ENCODE measurements at regions not wholly inside any gene's neighbourhood (a gene's known extent, or its start where the extent isn't known, plus 50 kb on each side); places are given as distances from the start of the nearest gene placed in this dataset.

- no peak for TF ChIP-seq CTCF (IDR thresholded peaks at IDR 0.05; ENCODE audit: control insufficient read depth, insufficient read depth, low read depth, low read length, missing control alignments)
- DNase-seq (ENCODE audit: low read depth): no peak
- no peak overlapping the region for H3K4me3 ChIP-seq (ENCODE audit: control insufficient read depth, low read depth, low read length)
Observed at GRCh38 chr13:72657379-72657778, 70.0 kb downstream of the MZT1 start.

- TF ChIP-seq CTCF (IDR thresholded peaks at IDR 0.05; ENCODE audit: control insufficient read depth, insufficient read depth, low read depth, low read length, missing control alignments): no peak
- H3K4me3 ChIP-seq (ENCODE audit: control insufficient read depth, low read depth, low read length): no peak overlapping the region
- DNase-seq (ENCODE audit: low read depth): no peak
Observed at GRCh38 chr13:72656357-72656756, 71.1 kb downstream of the MZT1 start.

- H3K4me3 ChIP-seq (ENCODE audit: control insufficient read depth, low read depth, low read length): no peak overlapping the region
- DNase-seq (ENCODE audit: low read depth): no peak
- no peak for TF ChIP-seq CTCF (IDR thresholded peaks at IDR 0.05; ENCODE audit: control insufficient read depth, insufficient read depth, low read depth, low read length, missing control alignments)
Observed at GRCh38 chr13:72653506-72653905, 73.9 kb downstream of the MZT1 start.

GRCh38 chr13:72652681-72653080 lies 74.7 kb downstream of the MZT1 start:
- DNase-seq (ENCODE audit: low read depth): no peak
- no peak for TF ChIP-seq CTCF (IDR thresholded peaks at IDR 0.05; ENCODE audit: control insufficient read depth, insufficient read depth, low read depth, low read length, missing control alignments)
- no peak overlapping the region for H3K4me3 ChIP-seq (ENCODE audit: control insufficient read depth, low read depth, low read length)

GRCh38 chr13:72651144-72651543 lies 76.3 kb downstream of the MZT1 start:
- H3K4me3 ChIP-seq (ENCODE audit: control insufficient read depth, low read depth, low read length): no peak overlapping the region
- TF ChIP-seq CTCF (IDR thresholded peaks at IDR 0.05; ENCODE audit: control insufficient read depth, insufficient read depth, low read depth, low read length, missing control alignments): no peak
- no peak for DNase-seq (ENCODE audit: low read depth)

GRCh38 chr13:72650051-72650700 lies 77.3 kb downstream of the MZT1 start:
- TF ChIP-seq CTCF (IDR thresholded peaks at IDR 0.05; ENCODE audit: control insufficient read depth, insufficient read depth, low read depth, low read length, missing control alignments): no peak
- no peak for DNase-seq (ENCODE audit: low read depth)

More at GRCh38 chr13:72650051-72650700, 77.3 kb downstream of the MZT1 start:
- H3K4me3 ChIP-seq (ENCODE audit: control insufficient read depth, low read depth, low read length): no peak overlapping the region

Data from AG09309 (cell line).